ENCODE measurements at regions not wholly inside any gene's neighbourhood (a gene's known extent, or its start where the extent isn't known, plus 50 kb on each side); places are given as distances from the start of the nearest gene placed in this dataset.
"Not testable (repeated sequence)": the region's sequence is repeated elsewhere in the genome, so short reads cannot be mapped to it uniquely, and the experiment has no call there.

GRCh38 chr12:85425349-85425612 lies 145.3 kb downstream of the ALX1 start:
- no peak for DNase-seq (ENCODE audit: low read depth in 3 of 3)

GRCh38 chr12:85425926-85426325 lies 145.9 kb downstream of the ALX1 start:
- no peak for DNase-seq (ENCODE audit: low read depth in 3 of 3)

- DNase-seq (ENCODE audit: low read depth in 3 of 3), result not testable (repeated sequence)
These were observed 153.1 kb downstream of the ALX1 start for GRCh38 chr12:85433148-85433547.

- no peak for DNase-seq (ENCODE audit: low read depth in 3 of 3)
These were observed 160.3 kb downstream of the ALX1 start for GRCh38 chr12:85440271-85440670.

- DNase-seq (ENCODE audit: low read depth in 3 of 3), result no peak
These were observed 161.0 kb downstream of the ALX1 start for GRCh38 chr12:85441025-85441424.

- DNase-seq (ENCODE audit: low read depth in 3 of 3), result no peak
These were observed 161.7 kb downstream of the ALX1 start for GRCh38 chr12:85441741-85442140.

GRCh38 chr12:85445060-85445938 lies 165.3 kb downstream of the ALX1 start:
- no peak for DNase-seq (ENCODE audit: low read depth in 3 of 3)

GRCh38 chr12:85448031-85448430 lies 168.0 kb downstream of the ALX1 start:
- no peak for DNase-seq (ENCODE audit: low read depth in 3 of 3)

- DNase-seq (ENCODE audit: low read depth in 3 of 3), result no peak
These were observed 168.6 kb downstream of the ALX1 start for GRCh38 chr12:85448548-85449139.

- no peak for DNase-seq (ENCODE audit: low read depth in 3 of 3)
These were observed 177.0 kb downstream of the ALX1 start for GRCh38 chr12:85457016-85457415.

GRCh38 chr12:85461127-85461526 lies 181.1 kb downstream of the ALX1 start:
- no peak for DNase-seq (ENCODE audit: low read depth in 3 of 3)

GRCh38 chr12:85462888-85463287 lies 182.9 kb downstream of the ALX1 start:
- no peak for DNase-seq (ENCODE audit: low read depth in 3 of 3)

- no peak for DNase-seq (ENCODE audit: low read depth in 3 of 3)
These were observed 186.9 kb downstream of the ALX1 start for GRCh38 chr12:85466890-85467289.

GRCh38 chr12:85468356-85469157 lies 188.5 kb downstream of the ALX1 start:
- peak; percentile 0 to 3 (median 1) for DNase-seq (ENCODE audit: low read depth in 3 of 3)

- not testable (repeated sequence) for DNase-seq (ENCODE audit: low read depth in 3 of 3)
These were observed 189.4 kb downstream of the ALX1 start for GRCh38 chr12:85469158-85470086.

GRCh38 chr12:85475277-85475676 lies 195.3 kb downstream of the ALX1 start:
- not testable (repeated sequence) for DNase-seq (ENCODE audit: low read depth in 3 of 3)

- no peak for DNase-seq (ENCODE audit: low read depth in 3 of 3)
These were observed 196.7 kb downstream of the ALX1 start for GRCh38 chr12:85476756-85477155.

- DNase-seq (ENCODE audit: low read depth in 3 of 3), result no peak
These were observed 204.4 kb downstream of the ALX1 start for GRCh38 chr12:85484387-85484786.

GRCh38 chr12:85489194-85489593 lies 209.2 kb downstream of the ALX1 start:
- DNase-seq (ENCODE audit: low read depth in 3 of 3), result no peak

GRCh38 chr12:85504164-85504563 lies 224.1 kb downstream of the ALX1 start:
- DNase-seq (ENCODE audit: low read depth in 3 of 3), result no peak

- no peak for DNase-seq (ENCODE audit: low read depth in 3 of 3)
These were observed 224.6 kb downstream of the ALX1 start for GRCh38 chr12:85504624-85505023.

- DNase-seq (ENCODE audit: low read depth in 3 of 3), result no peak
These were observed 227.4 kb downstream of the ALX1 start for GRCh38 chr12:85507456-85507855.
